GM10847 (cell line): ENCODE measurements at regions not wholly inside any gene's neighbourhood (a gene's known extent, or its start where the extent isn't known, plus 50 kb on each side); places are given as distances from the start of the nearest gene placed in this dataset.

ENCODE experiments used
- POLR2A ChIP-seq: IDR thresholded peaks from 2 replicates; pipeline ENCODE4 v1.6.1; 2011; ENCODE audit not compliant: insufficient read length; ENCODE audit errors: extremely low read depth

DNA sequence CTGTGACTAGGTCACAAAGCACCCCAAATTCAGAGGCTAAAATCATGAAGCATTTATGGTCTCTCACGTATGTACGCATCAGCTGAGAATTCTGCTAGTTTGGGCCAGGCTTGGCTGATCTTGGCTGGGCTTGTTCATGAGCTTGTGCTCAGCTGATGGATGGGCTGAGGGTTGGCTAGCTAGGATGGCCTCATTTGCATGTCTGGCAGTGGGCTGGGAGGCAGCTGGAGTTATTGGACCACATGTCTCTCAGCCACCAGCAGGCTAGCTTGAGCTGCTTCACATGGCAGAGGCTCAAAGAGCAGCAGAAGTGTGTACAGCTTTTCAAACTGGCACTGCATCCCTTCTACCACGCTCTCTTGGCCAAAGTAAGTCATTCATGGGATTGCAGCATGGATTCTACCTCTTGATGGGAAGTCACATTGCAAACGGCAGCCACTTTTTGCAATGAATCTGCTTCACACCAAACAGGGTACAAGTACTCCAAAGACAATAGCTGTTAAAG is 770.3 kb downstream of the TYW1 start:
- TF ChIP-seq POLR2A, result no peak

GRCh38 chr7:67771846-67772605 is 775.4 kb downstream of the TYW1 start:
- TF ChIP-seq POLR2A, result no peak

GRCh38 chr7:67773081-67773480 is 776.4 kb downstream of the TYW1 start:
- TF ChIP-seq POLR2A, result no peak

DNA sequence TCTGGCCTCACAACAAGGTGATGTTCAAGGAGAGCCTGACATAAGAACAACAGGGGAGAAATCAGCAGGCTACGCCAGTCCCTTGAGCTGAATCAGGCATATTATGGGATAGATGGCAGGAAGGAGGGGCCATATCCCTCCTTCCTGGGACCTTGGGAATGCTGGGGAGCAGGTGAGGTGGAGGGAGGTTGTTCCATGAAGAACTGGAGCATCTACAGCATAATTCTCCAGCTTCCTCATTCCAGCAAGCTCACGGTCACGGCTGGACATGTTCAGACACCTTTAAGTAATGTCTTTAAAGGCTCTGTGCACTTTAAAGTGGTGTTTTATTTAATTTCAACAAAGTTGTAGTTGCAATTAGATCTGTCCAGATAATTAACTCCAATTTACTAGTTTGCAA is 780.5 kb downstream of the TYW1 start:
- TF ChIP-seq POLR2A, result no peak

- no peak for TF ChIP-seq POLR2A
These were observed 785.2 kb downstream of the TYW1 start for GRCh38 chr7:67781841-67782240.

GRCh38 chr7:67786021-67786420 is 789.4 kb downstream of the TYW1 start:
- no peak for TF ChIP-seq POLR2A

GRCh38 chr7:67788669-67789068 is 792.0 kb downstream of the TYW1 start:
- no peak for TF ChIP-seq POLR2A

GRCh38 chr7:67791918-67792317 is 795.3 kb downstream of the TYW1 start:
- TF ChIP-seq POLR2A, result no peak

DNA sequence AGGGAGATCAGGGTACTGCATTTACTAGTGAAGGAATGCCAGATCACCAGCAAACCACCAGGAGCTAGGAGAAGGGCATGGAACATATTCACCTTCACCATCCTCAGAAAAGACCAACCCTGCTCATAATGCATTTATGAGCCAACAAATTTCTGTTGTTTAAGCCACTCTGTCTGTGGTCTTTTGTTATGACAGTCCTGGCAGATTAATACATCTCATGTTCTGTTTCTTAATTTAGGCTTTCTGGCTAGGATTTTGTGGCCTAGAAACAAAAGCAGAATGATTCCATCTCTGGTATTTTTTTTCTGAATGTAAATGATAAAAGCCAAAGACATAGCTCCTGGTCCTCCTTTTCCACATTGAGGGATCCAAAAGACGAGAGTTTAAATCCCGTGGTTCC is 797.9 kb downstream of the TYW1 start:
- no peak for TF ChIP-seq POLR2A

DNA sequence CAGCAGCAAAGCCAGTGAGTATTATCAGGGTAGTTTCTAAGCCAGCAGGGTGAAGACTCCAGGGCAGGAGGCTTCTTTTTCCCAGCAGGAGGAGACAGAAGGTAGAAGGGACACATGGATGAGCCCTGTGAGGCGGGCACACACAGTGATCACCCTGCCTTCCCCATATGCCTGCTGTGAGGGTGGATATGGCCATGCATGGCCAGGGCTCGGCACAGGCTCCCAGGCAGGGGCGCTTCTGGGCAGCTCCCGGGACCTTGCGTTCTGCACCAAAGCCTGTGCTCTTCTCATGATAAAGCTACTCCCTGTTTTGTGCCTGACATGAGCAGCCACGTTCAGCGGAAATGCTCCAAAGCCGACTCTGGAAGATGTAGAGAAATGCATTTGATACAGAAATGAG is 807.2 kb downstream of the TYW1 start:
- no peak for TF ChIP-seq POLR2A

DNA sequence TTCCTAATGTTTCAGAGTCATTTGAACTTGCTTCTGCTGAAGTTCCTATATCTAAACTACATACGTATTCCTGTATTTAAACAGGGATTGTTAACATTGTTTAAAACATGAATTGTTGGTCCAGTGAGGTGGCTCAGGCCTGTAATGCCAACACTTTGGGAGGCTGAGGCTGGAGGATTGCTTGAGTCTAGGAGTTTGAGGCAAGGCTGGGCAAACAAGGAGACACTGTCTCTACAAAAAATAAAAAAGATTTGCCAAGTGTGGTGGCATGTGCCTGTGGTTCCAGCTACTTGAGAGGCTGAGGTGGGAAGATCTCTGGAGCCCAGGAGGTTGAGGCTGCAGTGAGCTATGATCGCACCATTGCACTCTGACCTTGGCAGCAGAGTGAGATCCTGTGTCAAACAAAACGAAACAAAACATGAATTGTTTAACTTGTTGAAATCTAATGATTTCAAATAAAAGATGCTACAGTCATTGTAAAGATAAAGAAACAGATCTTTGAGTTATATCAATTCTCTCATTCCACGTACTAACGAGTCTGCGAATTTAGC is 809.4 kb downstream of the TYW1 start:
- no peak for TF ChIP-seq POLR2A

GRCh38 chr7:67807826-67808225 is 811.2 kb downstream of the TYW1 start:
- TF ChIP-seq POLR2A, result no peak

DNA sequence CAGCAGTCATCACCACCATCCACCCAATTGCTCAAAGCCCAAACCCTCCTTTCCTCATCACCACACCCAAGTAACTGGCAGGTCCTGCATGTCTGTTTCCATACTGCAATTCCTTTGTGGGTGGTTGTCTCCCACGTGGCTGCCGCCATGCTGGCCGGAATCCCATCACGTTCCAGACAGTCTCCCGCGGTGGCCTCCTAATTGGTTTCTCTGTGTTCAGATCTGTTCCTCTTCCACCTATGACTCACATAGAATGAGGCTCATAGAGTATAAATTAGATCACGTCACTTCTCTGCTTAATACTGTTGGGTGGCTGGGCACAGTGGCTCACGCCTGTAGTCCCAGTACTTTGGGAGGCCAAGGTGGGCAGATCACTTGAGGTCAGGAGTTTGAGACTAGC is 813.0 kb downstream of the TYW1 start:
- TF ChIP-seq POLR2A, result no peak

- no peak for TF ChIP-seq POLR2A
These were observed 817.1 kb downstream of the TYW1 start for GRCh38 chr7:67813621-67814292.

- TF ChIP-seq POLR2A, result no peak
These were observed 820.8 kb downstream of the TYW1 start for GRCh38 chr7:67817481-67817880.

- TF ChIP-seq POLR2A, result no peak
These were observed 824.5 kb downstream of the TYW1 start for GRCh38 chr7:67821116-67821515.
